GM13976 (cell line): ENCODE measurements at regions not wholly inside any gene's neighbourhood (a gene's known extent, or its start where the extent isn't known, plus 50 kb on each side); places are given as distances from the start of the nearest gene placed in this dataset.

ENCODE experiments used
- DNase-seq: peaks from one replicate; pipeline ENCODE4 v3.0.0; 2012; ENCODE audit warnings: low spot score
- in situ Hi-C: fragments of 300-500 bp; cut with MboI; formaldehyde crosslinking; loops from one replicate; pipeline ENCODE4 v1.12.0; 2022; ENCODE audit warnings: low sequenced_read_pairs, mixed read lengths, inconsistent platforms; ENCODE audit not compliant: unreplicated experiment
- TF ChIP-seq, protein P1 (sequence below): IDR thresholded peaks from 2 replicates; pipeline ENCODE4 v1.5.1; 2012; ENCODE audit warnings: borderline replicate concordance, mild to moderate bottlenecking; ENCODE audit not compliant: insufficient read depth; ENCODE audit errors: extremely low read depth, missing control alignments, control extremely low read depth

DNA sequence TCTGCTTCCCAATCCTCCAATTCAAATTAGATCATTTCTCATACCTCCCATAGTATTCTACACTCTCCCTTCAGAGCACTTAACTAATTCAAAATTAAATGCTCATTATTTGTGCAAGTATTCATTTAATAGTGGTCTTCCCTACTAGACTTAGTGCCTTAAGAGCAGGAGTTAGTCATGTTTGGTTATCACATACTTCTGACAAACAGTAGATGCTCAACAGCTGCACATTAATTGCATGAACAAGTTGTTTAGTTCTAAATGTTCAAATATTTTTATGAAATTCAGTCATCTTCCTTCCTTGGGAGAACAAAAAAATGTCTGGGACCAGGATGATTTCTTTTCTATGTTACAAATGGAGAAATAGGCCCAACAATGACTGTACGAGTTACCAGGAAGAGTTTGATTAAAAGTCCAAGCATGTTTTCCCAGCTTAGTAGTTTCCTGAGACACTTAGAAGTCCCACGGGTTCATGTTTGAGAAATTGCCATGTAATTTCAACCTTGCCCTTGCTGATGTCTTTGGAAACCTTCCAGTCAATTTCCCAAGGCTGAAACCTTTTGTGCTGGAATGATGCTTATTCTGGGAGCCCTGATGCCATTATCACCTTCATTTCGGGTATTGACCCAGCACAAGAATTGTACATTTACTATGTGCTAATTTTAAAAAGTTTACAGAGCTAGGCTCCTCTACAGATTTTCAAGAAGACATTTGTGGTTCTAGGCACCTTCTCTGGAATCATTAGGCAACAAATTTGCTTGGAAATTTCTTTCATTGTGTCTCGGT, 437.9 kb upstream of the PLXNA2 start:
- TF ChIP-seq, protein P1, sequence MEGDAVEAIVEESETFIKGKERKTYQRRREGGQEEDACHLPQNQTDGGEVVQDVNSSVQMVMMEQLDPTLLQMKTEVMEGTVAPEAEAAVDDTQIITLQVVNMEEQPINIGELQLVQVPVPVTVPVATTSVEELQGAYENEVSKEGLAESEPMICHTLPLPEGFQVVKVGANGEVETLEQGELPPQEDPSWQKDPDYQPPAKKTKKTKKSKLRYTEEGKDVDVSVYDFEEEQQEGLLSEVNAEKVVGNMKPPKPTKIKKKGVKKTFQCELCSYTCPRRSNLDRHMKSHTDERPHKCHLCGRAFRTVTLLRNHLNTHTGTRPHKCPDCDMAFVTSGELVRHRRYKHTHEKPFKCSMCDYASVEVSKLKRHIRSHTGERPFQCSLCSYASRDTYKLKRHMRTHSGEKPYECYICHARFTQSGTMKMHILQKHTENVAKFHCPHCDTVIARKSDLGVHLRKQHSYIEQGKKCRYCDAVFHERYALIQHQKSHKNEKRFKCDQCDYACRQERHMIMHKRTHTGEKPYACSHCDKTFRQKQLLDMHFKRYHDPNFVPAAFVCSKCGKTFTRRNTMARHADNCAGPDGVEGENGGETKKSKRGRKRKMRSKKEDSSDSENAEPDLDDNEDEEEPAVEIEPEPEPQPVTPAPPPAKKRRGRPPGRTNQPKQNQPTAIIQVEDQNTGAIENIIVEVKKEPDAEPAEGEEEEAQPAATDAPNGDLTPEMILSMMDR = no peak
- DNase-seq = no peak
- in situ Hi-C loops = no loop called here

DNA sequence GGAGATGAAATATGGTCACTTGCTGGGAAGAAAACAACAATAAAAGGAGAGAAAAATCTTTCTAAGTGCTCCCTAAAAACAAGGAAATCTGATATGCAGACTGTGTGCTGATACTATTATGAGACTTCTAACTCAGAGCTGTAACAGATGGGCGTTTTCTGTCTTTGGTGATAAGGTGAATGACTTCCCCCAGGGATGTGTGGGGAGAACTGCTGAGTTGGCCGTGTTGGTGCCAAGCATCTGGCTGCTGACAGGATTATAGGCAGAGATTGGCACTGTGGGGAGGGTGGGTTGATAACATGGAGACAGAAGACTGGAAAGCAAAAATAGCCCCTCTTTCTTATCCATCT, 438.5 kb upstream of the PLXNA2 start:
- in situ Hi-C loops = no loop called here
- no peak for DNase-seq
- TF ChIP-seq, protein P1 = no peak

DNA sequence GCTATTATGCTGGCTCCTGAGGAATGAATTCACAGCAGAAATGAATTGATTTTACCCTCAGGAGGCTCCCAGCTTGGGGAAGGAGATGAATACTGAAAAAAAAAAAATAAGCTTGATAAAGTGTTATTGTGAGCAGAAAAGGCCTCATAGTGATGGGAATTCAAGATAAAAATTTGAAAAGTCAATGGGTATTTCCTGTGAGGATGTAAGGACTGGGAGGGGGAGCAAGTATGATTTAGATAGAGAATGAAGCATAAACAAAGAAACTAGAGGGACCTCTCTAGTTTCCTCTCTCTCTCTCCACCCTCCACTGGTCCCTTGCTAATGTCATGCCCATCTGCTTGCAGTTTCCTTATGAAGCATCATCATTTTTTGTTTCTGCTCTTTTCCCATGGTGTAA, 439.0 kb upstream of the PLXNA2 start:
- TF ChIP-seq, protein P1 = no peak
- in situ Hi-C loops = no loop called here
- DNase-seq = no peak

DNA sequence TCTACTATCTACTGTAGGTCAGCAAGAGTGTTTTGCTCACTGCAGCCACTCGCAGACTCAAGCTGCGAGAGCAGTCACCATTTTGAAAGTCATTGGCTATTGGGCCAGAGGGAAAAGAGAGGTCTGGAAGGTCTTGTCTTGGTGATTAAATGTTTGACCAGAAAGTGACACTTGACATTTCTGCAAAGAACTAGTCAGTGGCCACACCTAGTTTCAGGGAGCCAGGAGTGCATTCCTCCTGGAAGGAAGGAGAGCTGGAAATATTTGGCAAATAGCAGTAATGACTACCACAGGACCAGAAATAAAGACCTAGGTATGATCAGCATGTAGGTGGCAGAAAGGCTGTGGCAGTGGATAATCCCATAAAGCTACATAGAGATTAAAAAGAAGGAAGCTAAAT, 440.0 kb upstream of the PLXNA2 start:
- TF ChIP-seq, protein P1 = no peak
- DNase-seq = no peak
- in situ Hi-C loops = no loop called here

DNA sequence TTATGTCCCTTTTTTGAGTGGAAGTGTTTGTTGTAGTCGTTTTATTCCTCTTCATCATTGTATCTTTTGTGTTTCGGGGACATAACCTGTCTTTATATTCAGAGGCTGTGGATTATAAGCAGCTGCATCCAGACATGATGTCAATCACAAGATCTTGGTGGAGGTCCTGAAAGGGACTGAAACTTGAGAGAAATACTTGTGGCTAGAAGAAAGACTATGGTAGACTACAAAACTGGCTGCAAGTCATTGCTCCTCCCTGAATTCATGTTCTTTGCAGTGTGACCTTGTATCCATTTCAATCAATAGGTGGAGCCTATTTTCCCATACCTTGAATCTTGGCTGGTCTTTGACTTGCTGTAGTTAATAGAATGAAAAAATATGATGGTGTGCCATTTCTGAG, 442.4 kb upstream of the PLXNA2 start:
- TF ChIP-seq, protein P1 = no peak
- in situ Hi-C loops = no loop called here
- DNase-seq = no peak

DNA sequence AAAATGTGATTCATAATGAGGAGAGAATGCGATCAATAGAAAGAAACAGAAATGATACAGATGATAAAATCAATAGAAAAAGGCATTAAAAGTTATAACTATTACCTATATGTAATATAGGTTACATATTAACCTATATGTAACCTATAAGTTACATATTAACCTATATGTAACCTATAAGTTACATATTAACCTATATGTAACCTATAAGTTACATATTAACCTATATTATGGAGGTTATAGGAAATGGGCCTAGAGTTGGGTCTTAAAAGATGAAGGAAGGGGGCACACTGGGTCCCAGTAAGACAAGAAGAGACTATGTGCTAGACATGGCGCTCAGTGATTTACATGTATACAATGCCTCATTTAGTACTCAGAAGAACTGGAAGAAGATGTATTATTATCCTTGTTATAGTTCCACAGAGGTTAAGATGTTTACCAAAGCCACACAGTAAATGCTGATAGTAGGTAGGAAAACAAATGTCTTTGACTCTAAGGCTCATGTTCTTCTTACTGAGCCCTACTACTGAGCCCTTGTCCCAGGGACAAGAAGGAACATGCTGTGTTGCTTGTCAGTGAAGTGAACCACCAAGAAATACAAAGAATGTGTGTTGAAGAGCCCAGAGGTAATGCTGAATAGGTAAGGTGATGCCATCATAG, 444.6 kb upstream of the PLXNA2 start:
- in situ Hi-C loops = no loop called here
- TF ChIP-seq, protein P1 = no peak
- no peak for DNase-seq
